Neural cell (in vitro differentiated cells): ENCODE measurements at regions not wholly inside any gene's neighbourhood (a gene's known extent, or its start where the extent isn't known, plus 50 kb on each side); places are given as distances from the start of the nearest gene placed in this dataset.

ENCODE experiments used
- H2AFZ ChIP-seq: fragments of 200-600, 300-800 bp; sonication (generic), shearing (Covaris generic); 2 replicates; pipeline ENCODE4 v1.6.0; 2014; ENCODE audit warnings: low read depth, mild to moderate bottlenecking, antibody characterized with exemption, low read length, moderate library complexity
- H3F3A ChIP-seq: fragments of 200-600 bp; shearing (Covaris generic); 2 replicates; pipeline ENCODE4 v1.6.1; 2016; ENCODE audit warnings: mild to moderate bottlenecking, moderate library complexity, mixed read lengths, antibody characterized with exemption, low read length; ENCODE audit not compliant: insufficient read depth, poor library complexity, severe bottlenecking
- H3K27ac ChIP-seq: fragments of 200-600, 300-800 bp; sonication (generic), shearing (Covaris generic); 2 replicates; pipeline ENCODE4 v1.5.1; 2014; ENCODE audit warnings: mild to moderate bottlenecking, low read length, moderate library complexity
- H3K27me3 ChIP-seq: fragments of 300-800, 200-600 bp; sonication (generic), shearing (Covaris generic); 2 replicates; pipeline ENCODE4 v1.6.0; 2014; ENCODE audit warnings: mild to moderate bottlenecking, low read depth, low read length, moderate library complexity; ENCODE audit not compliant: insufficient read depth
- H3K36me3 ChIP-seq: fragments of 300-800, 200-600 bp; sonication (generic), shearing (Covaris generic); 2 replicates; pipeline ENCODE4 v1.5.1; 2014; ENCODE audit warnings: mild to moderate bottlenecking, antibody characterized with exemption, low read length, moderate library complexity; ENCODE audit not compliant: insufficient read depth
- H3K4me2 ChIP-seq: fragments of 300-800, 200-600 bp; sonication (generic), shearing (Covaris generic); 2 replicates; pipeline ENCODE4 v1.6.0; 2014; ENCODE audit warnings: mild to moderate bottlenecking, low read length
- H3K4me3 ChIP-seq: fragments of 300-800, 200-600 bp; sonication (generic), shearing (Covaris generic); 2 replicates; pipeline ENCODE4 v1.5.1; 2014; ENCODE audit warnings: mild to moderate bottlenecking, low read length, moderate library complexity
- H3K79me2 ChIP-seq: fragments of 200-600 bp; shearing (Covaris generic); replicated peaks from 2 replicates; pipeline ENCODE4 v1.6.0; 2014; ENCODE audit warnings: mild to moderate bottlenecking, low read length, moderate library complexity; ENCODE audit not compliant: insufficient read depth
- H3K9ac ChIP-seq: fragments of 300-800, 200-600 bp; sonication (generic), shearing (Covaris generic); 2 replicates; pipeline ENCODE4 v1.6.1; 2016; ENCODE audit warnings: mild to moderate bottlenecking, low read length, mixed read lengths
- H3K9me2 ChIP-seq: fragments of 200-600 bp; shearing (Covaris generic); 2 replicates; pipeline ENCODE4 v1.6.1; 2016; ENCODE audit warnings: mild to moderate bottlenecking, low read length, mixed read lengths; ENCODE audit not compliant: insufficient read depth
- H3K9me3 ChIP-seq: fragments of 200-600, 300-800 bp; sonication (generic), shearing (Covaris generic); 2 replicates; pipeline ENCODE4 v1.6.1; 2016; ENCODE audit warnings: mild to moderate bottlenecking, mixed run types, low read length, moderate library complexity, mixed read lengths
- H4K20me1 ChIP-seq: fragments of 200-600 bp; shearing (Covaris generic); 2 replicates; pipeline ENCODE4 v1.6.1; 2016; ENCODE audit warnings: mild to moderate bottlenecking, mixed run types; ENCODE audit not compliant: insufficient read depth
- CTCF ChIP-seq: fragments of 450-650 bp; IDR thresholded peaks from 2 replicates; pipeline ENCODE4 v1.5.1; 2014; ENCODE audit warnings: antibody characterized with exemption, mild to moderate bottlenecking, moderate library complexity; ENCODE audit not compliant: poor library complexity, severe bottlenecking
- EP300 ChIP-seq: fragments of 450-650 bp; conservative IDR thresholded peaks from 2 replicates; pipeline ENCODE4 v1.6.1; 2014; ENCODE audit warnings: antibody characterized with exemption, mild to moderate bottlenecking, moderate library complexity; ENCODE audit not compliant: poor library complexity, severe bottlenecking
- EZH2 ChIP-seq: fragments of 200-600, 300-800 bp; shearing (Covaris generic), sonication (generic); IDR thresholded peaks from 2 replicates; pipeline ENCODE4 v1.6.1; 2014; ENCODE audit warnings: antibody characterized with exemption, low read length, borderline replicate concordance, mild to moderate bottlenecking; ENCODE audit not compliant: insufficient read depth, poor library complexity, severe bottlenecking
- MXI1 ChIP-seq: fragments of 450-650 bp; conservative IDR thresholded peaks from 2 replicates; pipeline ENCODE4 v1.6.1; 2014; ENCODE audit warnings: antibody characterized with exemption, mild to moderate bottlenecking; ENCODE audit not compliant: poor library complexity, severe bottlenecking
- POLR2AphosphoS5 ChIP-seq: IDR thresholded peaks from 2 replicates; pipeline ENCODE4 v1.6.1; 2012
- RAD21 ChIP-seq: fragments of 450-650 bp; conservative IDR thresholded peaks from 2 replicates; pipeline ENCODE4 v1.6.1; 2014; ENCODE audit warnings: antibody characterized with exemption, mild to moderate bottlenecking, moderate library complexity
- REST ChIP-seq: IDR thresholded peaks from 2 replicates; pipeline ENCODE4 v1.6.1; 2012; ENCODE audit warnings: borderline replicate concordance
- SMC3 ChIP-seq: fragments of 450-650 bp; conservative IDR thresholded peaks from 2 replicates; pipeline ENCODE4 v1.6.1; 2014; ENCODE audit warnings: antibody characterized with exemption, mild to moderate bottlenecking, moderate library complexity; ENCODE audit not compliant: poor library complexity
- TAF1 ChIP-seq: IDR thresholded peaks from 2 replicates; pipeline ENCODE4 v1.6.1; 2012; ENCODE audit warnings: low read depth

- Histone ChIP-seq H3K4me3 (no peak overlapping the region), H2AFZ (no peak overlapping the region), H3K4me2 (no peak overlapping the region), H3K9me3 (no peaks in the 10 kb centered on the region), H3K9ac (no peak overlapping the region), H3K79me2 (no peaks in the 10 kb centered on the region), H3K36me3 (no peaks in the 10 kb centered on the region), H3K27me3 (no peaks in the 10 kb centered on the region), H4K20me1 (no peaks in the 10 kb centered on the region), H3K9me2 (no peaks in the 10 kb centered on the region), H3F3A (no peaks in the 10 kb centered on the region), H3K27ac (no peak overlapping the region)
- TF ChIP-seq RAD21 = no peak
- TF ChIP-seq REST = no peak
- TF ChIP-seq POLR2AphosphoS5 = no peak
These were observed 200.5 kb downstream of the UQCRFS1 start for GRCh38 chr19:29012457-29012856.

- no peaks in the 10 kb centered on the region for H3K9me3 ChIP-seq
- H3K79me2 ChIP-seq = no peaks in the 10 kb centered on the region
- TF ChIP-seq REST (no peak), TAF1 (no peak), EP300 (no peak), SMC3 (no peak), CTCF (no peak), RAD21 (no peak), POLR2AphosphoS5 (no peak), EZH2 (no peak), MXI1 (no peak)
- no peaks in the 10 kb centered on the region for H3K9me2 ChIP-seq
- H3K27me3 ChIP-seq = no peaks in the 10 kb centered on the region
- no peak overlapping the region for H3K4me3 ChIP-seq
- H3K9ac ChIP-seq = no peak overlapping the region
- H3K27ac ChIP-seq = no peak overlapping the region
- H4K20me1 ChIP-seq = no peaks in the 10 kb centered on the region
- no peaks in the 10 kb centered on the region for H3K36me3 ChIP-seq
- H3K4me2 ChIP-seq = no peak overlapping the region
- no peaks in the 10 kb centered on the region for H3F3A ChIP-seq
- no peak overlapping the region for H2AFZ ChIP-seq
These were observed 202.7 kb downstream of the UQCRFS1 start for GRCh38 chr19:29010276-29010675.
